ENCODE measurements at regions not wholly inside any gene's neighbourhood (a gene's known extent, or its start where the extent isn't known, plus 50 kb on each side); places are given as distances from the start of the nearest gene placed in this dataset.

DNA sequence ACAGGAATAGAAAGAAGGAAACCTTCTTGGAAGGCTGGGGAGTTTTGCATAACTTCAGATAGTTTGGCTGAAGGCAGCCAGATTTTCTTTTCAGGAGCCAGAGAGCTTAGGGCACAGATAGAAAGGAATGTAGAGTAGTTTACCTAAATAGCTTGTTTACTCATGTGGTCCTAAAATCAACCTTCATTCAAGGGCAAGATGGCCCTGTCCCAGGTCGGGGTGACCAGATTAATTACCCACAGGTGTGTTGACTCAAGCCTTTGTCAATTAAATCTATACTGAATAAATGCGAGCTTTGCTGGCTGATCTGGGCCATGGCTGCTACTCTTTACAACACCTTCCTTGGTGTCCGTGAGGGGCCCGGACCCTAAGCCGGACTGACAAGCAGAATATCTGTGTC, 792.0 kb upstream of the MAN1A1 start:
- TF ChIP-seq EZH2 (IDR thresholded peaks at IDR 0.05; ENCODE audit: low read depth, unreplicated experiment) (no peak), CTCF (conservative IDR thresholded peaks at IDR 0.05; ENCODE audit: low read depth in 2 of 2) (no peak), REST (IDR thresholded peaks at IDR 0.05; ENCODE audit: unreplicated experiment) (no peak), EZH2phosphoT487 (IDR thresholded peaks at IDR 0.05; ENCODE audit: unreplicated experiment) (no peak), POLR2AphosphoS5 (IDR thresholded peaks at IDR 0.05; ENCODE audit: low read depth) (no peak)
